Pancreas (tissue), 10 donors: ENCODE measurements at regions not wholly inside any gene's neighbourhood (a gene's known extent, or its start where the extent isn't known, plus 50 kb on each side); places are given as distances from the start of the nearest gene placed in this dataset.
A peak's percentile ranks its signal among the peaks of the same experiment; 100 is the strongest.

Experiments used
- ATAC-seq, 4 donors: fragments of 200-7000 bp; cut with Tn5 transposase; one replicate each; pipeline versions ENCODE4 v1.8.0 to v1.9.1; 2020; ENCODE audit warnings: mild to moderate bottlenecking in 4 of 4, moderate library complexity in 4 of 4
- DNase-seq, 6 donors: peaks; one replicate each; pipeline ENCODE4 v3.0.0-alpha.2; 2020
- FAIRE-seq: peaks from 2 replicates; lab custom pipeline; 2012; peaks lifted over from hg19 to GRCh38; lab: Jason Lieb, UNC
- H3K27ac ChIP-seq, 4 donors: fragments of 200-600 bp; sonication (generic); 1 replicate in 3 of 4; 2 replicates in 1 of 4; pipeline versions ENCODE4 v1.5.0 to v1.8.0; 2020
- H3K27me3 ChIP-seq, 4 donors: fragments of 200-600 bp; one replicate each; pipeline ENCODE4 v1.8.0; 2021
- H3K36me3 ChIP-seq, 3 donors: fragments of 200-600 bp; sonication (generic) in 1 of 3; one replicate each; pipeline versions ENCODE4 v1.5.0 to v1.8.0; 2020 to 2021
- H3K4me1 ChIP-seq, 3 donors: fragments of 200-600 bp; one replicate each; pipeline ENCODE4 v1.8.0; 2021
- H3K4me3 ChIP-seq, 4 donors: fragments of 200-600 bp; sonication (generic) in 2 of 4; one replicate each; pipeline versions ENCODE4 v1.5.0 to v1.8.0; 2020 to 2021
- H3K9me3 ChIP-seq, 4 donors: fragments of 200-600 bp; one replicate each; pipeline ENCODE4 v1.8.0; 2021
- CTCF ChIP-seq, 4 donors: fragments of 200-600 bp; sonication (generic) in 3 of 4; IDR thresholded peaks; one replicate each; pipeline versions ENCODE4 v1.5.0 to v1.8.0; 2021; ENCODE audit warnings: antibody characterized with exemption in 4 of 4
- WGBS, 2 donors: extraction: QIAGEN DNeasy Blood & Tissue Kit; methylation state at CpG; one replicate each; pipeline ENCODE4 v1.1.7; 2013; 5-methylcytosine and 5-hydroxymethylcytosine counted together
- intact Hi-C, 3 donors: fragments of 100-400 bp; cut with DNase I; formaldehyde crosslinking; loops; one replicate each; pipeline versions ENCODE4 v1.11.1 to v1.14.2; 2022
- donor health status: healthy with polysubstance abuse.
- donor health status: DM: no; HTN: no; CAD: no; lungs with moderate emphysema.
- donor health status: DM: no; HTN: no; CAD: no.
- donor health status: control.
- donor health status: control.
- donor health status: Bipolar disorder and iron deficiency.
- donor health status: DM: yes; HTN: yes; CAD: no.
- donor health status: DM: no; HTN: no; CAD: no.
- donor health status: DM: no; HTN: no; CAD: no.
- donor health status: DM: yes; HTN: yes; CAD: no.

- H3K27ac ChIP-seq = no peak overlapping the region
- TF ChIP-seq CTCF (IDR thresholded peaks at IDR 0.05) = no peak
- no peak overlapping the region for H3K4me3 ChIP-seq
- 16 to 18% methylated on average over 2 of the region's 2 CpGs for WGBS, 2 donors
- ATAC-seq (peak in 3 of 4 donors; percentile 16 to 79 (median 56)), FAIRE-seq (no peak), DNase-seq (no peak)
- intact Hi-C loops = no loop called here
- no peaks in the 10 kb centered on the region for H3K36me3 ChIP-seq
- no peaks in the 10 kb centered on the region for H3K4me1 ChIP-seq
- no peaks in the 10 kb centered on the region for H3K27me3 ChIP-seq
- H3K9me3 ChIP-seq = no peaks in the 10 kb centered on the region
Measured at GRCh38 chr4:104906276-104906675, 240.4 kb upstream of the TET2 start.

GRCh38 chr4:104907074-104907649, 239.5 kb upstream of the TET2 start:
- no peak overlapping the region for H3K27ac ChIP-seq
- FAIRE-seq (no peak), ATAC-seq (peak in 1 of 4 donors; percentile 25), DNase-seq (no peak)
- H3K4me1 ChIP-seq = no peaks in the 10 kb centered on the region
- 69 to 74% methylated on average over 12 of the region's 12 CpGs for WGBS, 2 donors
- H3K27me3 ChIP-seq = no peaks in the 10 kb centered on the region
- H3K36me3 ChIP-seq = no peaks in the 10 kb centered on the region
- no peak for TF ChIP-seq CTCF (IDR thresholded peaks at IDR 0.05)
- intact Hi-C loops = no loop called here
- no peaks in the 10 kb centered on the region for H3K9me3 ChIP-seq
- H3K4me3 ChIP-seq = no peak overlapping the region

GRCh38 chr4:104907991-104908390, 238.7 kb upstream of the TET2 start:
- Histone ChIP-seq H3K27ac (no peak overlapping the region), H3K4me1 (no peaks in the 10 kb centered on the region), H3K27me3 (no peaks in the 10 kb centered on the region), H3K36me3 (no peaks in the 10 kb centered on the region), H3K9me3 (no peaks in the 10 kb centered on the region), H3K4me3 (no peak overlapping the region)
- no peak for DNase-seq
- WGBS, 2 donors = 36 to 41% methylated on average over 1 of the region's 1 CpG
- ATAC-seq = no peak
- intact Hi-C loops = no loop called here
- no peak for TF ChIP-seq CTCF (IDR thresholded peaks at IDR 0.05)
- FAIRE-seq = no peak

GRCh38 chr4:104909376-104909775, 237.3 kb upstream of the TET2 start:
- FAIRE-seq = no peak
- intact Hi-C loops = no loop called here
- ATAC-seq = no peak
- WGBS, 2 donors = 80 to 86% methylated on average over 1 of the region's 1 CpG
- TF ChIP-seq CTCF (IDR thresholded peaks at IDR 0.05) = no peak
- DNase-seq = no peak
- no peak overlapping the region for H3K4me3 ChIP-seq
- no peak overlapping the region for H3K27ac ChIP-seq
- H3K27me3 ChIP-seq = no peaks in the 10 kb centered on the region
- H3K4me1 ChIP-seq = no peaks in the 10 kb centered on the region
- no peaks in the 10 kb centered on the region for H3K9me3 ChIP-seq
- H3K36me3 ChIP-seq = no peaks in the 10 kb centered on the region

GRCh38 chr4:104912518-104912917, 234.2 kb upstream of the TET2 start:
- no peak for DNase-seq
- Histone ChIP-seq H3K27ac (no peak overlapping the region), H3K9me3 (no peaks in the 10 kb centered on the region), H3K36me3 (no peaks in the 10 kb centered on the region), H3K4me3 (no peak overlapping the region), H3K27me3 (no peaks in the 10 kb centered on the region), H3K4me1 (no peaks in the 10 kb centered on the region)
- FAIRE-seq = no peak
- no peak for TF ChIP-seq CTCF (IDR thresholded peaks at IDR 0.05)
- intact Hi-C loops = no loop called here
- WGBS, 2 donors = 74 to 78% methylated on average over 1 of the region's 1 CpG
- ATAC-seq = no peak
